Choroid plexus epithelial cell (primary cell): ENCODE measurements at regions not wholly inside any gene's neighbourhood (a gene's known extent, or its start where the extent isn't known, plus 50 kb on each side); places are given as distances from the start of the nearest gene placed in this dataset.

ENCODE experiments used
- DNase-seq: peaks from one replicate; pipeline ENCODE4 v3.0.0-alpha.2; 2010; ENCODE audit warnings: low read depth
- H3K4me3 ChIP-seq: 2 replicates; pipeline ENCODE4 v1.5.1; 2011; ENCODE audit warnings: low read depth, mild to moderate bottlenecking, control low read depth, low read length, moderate library complexity
- CTCF ChIP-seq: conservative IDR thresholded peaks from 2 replicates; pipeline ENCODE4 v1.5.1; 2011; ENCODE audit warnings: low read depth, mild to moderate bottlenecking, control low read depth, inconsistent platforms, low read length, moderate library complexity

- peak; percentile 4 for DNase-seq
- no peak overlapping the region for H3K4me3 ChIP-seq
- TF ChIP-seq CTCF, result no peak
These were observed 406.7 kb upstream of the ACTRT1 start for GRCh38 chrX:128458888-128459287.

- no peak for DNase-seq
- no peak for TF ChIP-seq CTCF
- no peak overlapping the region for H3K4me3 ChIP-seq
These were observed 405.5 kb upstream of the ACTRT1 start for GRCh38 chrX:128457674-128458073.

DNA sequence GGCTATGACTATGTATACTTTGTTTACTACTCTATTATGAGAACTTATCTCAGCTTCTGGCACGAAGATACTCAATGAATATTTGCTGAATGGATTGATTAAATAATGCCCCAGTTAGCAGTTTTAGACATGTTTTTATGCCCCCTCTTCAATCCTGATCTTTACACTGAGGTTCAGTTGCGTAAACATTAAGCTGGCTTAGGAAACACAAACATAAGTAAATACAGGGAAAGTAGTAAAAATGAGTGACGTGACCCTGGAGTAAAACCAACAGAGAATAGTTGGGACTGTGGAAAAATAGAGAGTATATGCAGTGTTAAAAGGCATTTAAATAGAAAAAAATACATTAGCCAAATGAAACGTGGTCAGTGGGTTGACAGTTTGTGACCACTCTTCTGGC, 387.0 kb upstream of the ACTRT1 start:
- TF ChIP-seq CTCF, result no peak
- H3K4me3 ChIP-seq, result no peak overlapping the region
- DNase-seq, result no peak

DNA sequence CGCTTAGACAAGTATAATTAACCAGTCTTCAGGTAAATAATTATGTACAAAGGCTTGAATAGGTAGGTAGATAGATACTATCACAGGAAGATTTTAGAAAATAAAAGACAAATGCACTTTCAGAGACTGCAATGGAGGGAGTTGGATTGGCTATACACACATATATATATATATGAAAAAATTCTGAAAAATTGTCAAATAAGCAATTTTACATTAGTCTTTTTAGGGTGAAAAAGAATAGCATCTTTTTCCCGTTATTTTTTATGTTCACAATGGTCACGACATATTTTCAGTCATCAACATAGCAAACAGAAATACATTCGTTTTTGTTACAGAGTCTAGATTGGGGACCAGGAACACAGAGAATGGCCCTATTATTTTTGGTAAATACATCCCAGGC, 385.9 kb upstream of the ACTRT1 start:
- H3K4me3 ChIP-seq, result no peak overlapping the region
- no peak for DNase-seq
- TF ChIP-seq CTCF, result no peak

DNA sequence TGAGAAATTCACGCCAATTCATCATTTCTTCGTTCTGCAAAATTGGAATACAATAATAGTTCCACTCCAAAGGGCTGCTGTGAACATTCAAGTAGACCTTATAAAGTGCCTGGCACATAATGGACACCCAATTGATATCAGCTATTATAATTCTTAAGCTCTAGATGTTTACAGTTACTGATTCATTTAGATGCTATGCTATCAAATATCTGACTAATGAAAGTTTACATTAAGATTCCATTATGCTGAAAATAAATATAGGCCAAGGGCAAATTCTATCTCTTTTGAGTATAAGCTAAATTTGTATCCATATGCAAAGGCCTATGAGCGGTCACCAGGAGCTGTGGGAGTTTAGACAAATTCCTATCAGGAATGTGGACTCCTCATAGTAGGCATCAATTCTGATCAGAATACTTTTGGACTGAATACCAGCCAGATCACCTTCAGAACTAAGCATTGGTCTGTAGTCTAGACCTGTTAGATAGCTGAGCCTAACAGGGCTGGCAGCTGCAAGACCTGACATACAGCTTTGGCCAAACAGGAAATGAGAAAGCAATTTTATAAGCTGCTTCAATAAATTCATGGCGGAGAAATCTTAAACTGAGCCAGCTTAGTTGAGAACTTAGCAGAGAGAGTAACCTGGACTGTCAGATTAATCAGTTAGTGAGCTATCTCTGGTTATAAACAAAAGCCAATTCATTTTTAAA, 384.3 kb upstream of the ACTRT1 start:
- no peak overlapping the region for H3K4me3 ChIP-seq
- TF ChIP-seq CTCF, result no peak
- DNase-seq, result no peak

DNA sequence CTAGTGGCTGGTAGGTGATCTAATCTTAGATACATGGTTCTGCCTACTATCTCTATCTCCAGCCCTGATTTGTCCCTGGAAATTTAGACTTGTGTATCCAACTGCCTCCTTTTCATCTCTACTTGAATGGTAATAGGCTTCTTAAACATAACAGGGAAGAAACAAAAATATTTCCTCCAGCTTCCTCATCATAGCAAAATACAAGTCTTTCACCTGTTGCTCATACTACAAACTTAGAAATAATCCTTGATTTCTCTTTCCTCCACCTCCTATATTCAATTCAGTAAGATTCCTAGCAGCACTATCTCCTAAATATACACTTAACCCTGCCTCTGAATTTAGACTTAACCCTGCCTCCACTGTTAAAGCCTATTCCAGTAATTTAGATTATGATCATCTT, 373.3 kb upstream of the ACTRT1 start:
- no peak overlapping the region for H3K4me3 ChIP-seq
- no peak for TF ChIP-seq CTCF
- DNase-seq, result no peak

DNA sequence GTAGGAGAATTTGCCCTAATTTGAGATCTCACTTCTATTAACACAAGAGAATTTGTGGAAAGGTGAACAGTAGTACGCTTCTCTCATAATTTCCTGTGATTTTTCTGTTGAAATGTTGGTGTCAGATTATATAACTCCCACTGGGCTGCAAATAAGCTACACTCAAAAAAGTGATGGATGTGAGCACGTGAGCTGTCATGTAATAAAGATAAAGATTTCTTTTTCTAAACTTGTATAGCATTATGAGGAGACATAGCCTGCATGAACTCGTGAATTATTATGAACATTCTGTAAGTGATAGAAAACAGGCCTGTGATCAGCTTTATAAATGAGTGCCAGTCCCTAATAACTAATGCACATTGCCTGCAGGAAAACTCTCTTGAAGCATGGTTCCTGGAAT, 356.6 kb upstream of the ACTRT1 start:
- TF ChIP-seq CTCF, result no peak
- DNase-seq, result no peak
- H3K4me3 ChIP-seq, result no peak overlapping the region
